ENCODE measurements at regions not wholly inside any gene's neighbourhood (a gene's known extent, or its start where the extent isn't known, plus 50 kb on each side); places are given as distances from the start of the nearest gene placed in this dataset.
A peak's percentile ranks its signal among the peaks of the same experiment; 100 is the strongest.

DNA sequence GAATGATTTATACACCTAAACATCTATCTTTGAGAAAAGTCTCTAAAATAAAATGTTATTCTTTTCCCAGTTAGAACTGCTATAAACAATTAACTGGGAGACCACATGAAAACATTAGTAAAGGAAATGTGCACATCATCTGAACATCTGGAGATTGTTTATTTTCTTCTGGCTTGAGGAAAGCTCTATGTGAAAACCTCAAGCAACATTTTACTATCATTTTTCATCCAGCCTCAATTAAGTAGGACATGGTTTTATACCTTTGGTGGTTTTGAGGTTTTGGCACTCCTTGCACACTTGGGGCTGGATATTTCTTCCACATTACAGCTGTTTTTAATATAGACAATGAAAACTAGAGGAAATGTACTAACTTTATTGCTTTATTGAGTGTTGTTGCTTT is 609.5 kb upstream of the SLC8A1 start:
- DNase-seq (ENCODE audit: low read depth), result peak; percentile 18

GRCh38 chr2:41062336-41062735 is 610.4 kb upstream of the SLC8A1 start:
- DNase-seq (ENCODE audit: low read depth), result no peak

GRCh38 chr2:41066168-41066567 is 614.3 kb upstream of the SLC8A1 start:
- DNase-seq (ENCODE audit: low read depth), result no peak

DNA sequence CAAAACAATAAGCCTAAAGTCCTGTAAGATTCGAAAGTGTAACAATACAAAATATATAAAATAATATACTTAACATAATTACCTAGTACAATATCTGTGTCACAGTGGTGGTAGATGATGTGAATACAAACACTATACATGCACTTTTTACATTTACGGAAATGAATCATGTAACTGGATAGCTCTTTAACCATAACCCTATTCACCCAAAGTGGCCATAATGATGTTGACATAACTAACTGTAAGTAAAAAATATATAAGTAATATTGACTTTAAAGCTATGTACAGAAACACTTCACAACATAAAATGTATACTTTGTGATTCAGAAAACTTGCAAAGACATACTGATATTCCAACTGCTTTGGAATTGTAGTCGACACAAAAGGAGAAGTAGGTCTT is 616.9 kb upstream of the SLC8A1 start:
- no peak for DNase-seq (ENCODE audit: low read depth)

DNA sequence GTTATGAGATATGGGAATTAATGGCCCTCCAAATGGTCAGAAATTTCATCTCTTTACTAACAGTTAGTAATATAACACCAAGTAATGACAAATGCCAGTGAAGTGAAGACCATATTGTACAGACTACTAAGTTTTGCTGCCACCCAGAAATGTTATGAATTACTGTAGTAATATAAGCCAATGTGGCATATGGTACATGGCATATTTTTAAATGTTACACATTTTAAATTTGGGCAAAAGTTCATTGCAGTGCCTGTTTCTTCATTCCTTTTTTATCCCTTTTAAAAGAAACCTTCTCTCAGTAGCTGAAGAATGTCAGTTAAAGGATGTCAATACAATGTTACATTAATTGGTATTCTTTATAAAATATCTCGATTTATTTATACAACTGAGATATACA is 626.5 kb upstream of the SLC8A1 start:
- no peak for DNase-seq (ENCODE audit: low read depth)

- no peak for DNase-seq (ENCODE audit: low read depth)
Measured at GRCh38 chr2:41079011-41079410, 627.1 kb upstream of the SLC8A1 start.

- DNase-seq (ENCODE audit: low read depth), result no peak
Measured at GRCh38 chr2:41084321-41084720, 632.4 kb upstream of the SLC8A1 start.

DNA sequence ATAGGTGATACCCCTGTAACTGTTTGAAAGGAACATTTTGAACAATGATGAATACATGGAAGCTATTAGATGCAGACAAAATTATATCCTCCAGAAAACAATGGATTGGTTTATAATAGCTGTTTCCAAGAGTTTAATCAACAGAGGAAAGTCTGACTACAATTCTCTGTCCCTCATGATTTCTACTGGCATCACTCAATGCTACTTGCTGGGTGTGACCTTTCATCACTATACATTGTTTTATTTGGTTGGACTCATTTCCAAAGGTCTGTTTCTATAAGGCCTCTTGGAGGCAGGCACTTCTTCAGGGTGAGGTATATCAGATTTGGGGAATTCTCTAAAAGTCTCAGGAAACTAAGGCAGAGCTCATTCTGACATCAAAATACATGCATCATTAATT is 636.1 kb upstream of the SLC8A1 start:
- DNase-seq (ENCODE audit: low read depth), result no peak

DNA sequence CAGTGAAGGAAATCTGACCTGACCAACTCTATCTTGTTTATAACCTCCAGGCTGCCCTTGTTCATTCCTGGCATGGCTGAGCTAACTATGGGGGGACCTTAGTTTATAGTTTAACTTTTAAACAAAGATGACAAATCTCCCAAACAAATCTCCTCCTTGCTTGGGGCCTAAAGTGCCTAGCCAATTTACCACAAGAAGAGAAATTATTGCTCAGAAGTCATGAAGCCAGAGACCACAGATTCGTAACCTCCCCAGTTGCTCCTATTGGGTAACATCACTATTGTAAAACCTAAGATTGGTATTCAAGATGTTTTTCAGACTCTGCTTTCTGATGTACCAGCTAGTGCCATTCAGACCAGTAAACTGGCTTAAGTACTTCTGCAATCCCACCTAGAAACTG is 649.4 kb upstream of the SLC8A1 start:
- DNase-seq (ENCODE audit: low read depth), result peak; percentile 83

- no peak for DNase-seq (ENCODE audit: low read depth)
Measured at GRCh38 chr2:41109744-41110143, 657.9 kb upstream of the SLC8A1 start.

DNA sequence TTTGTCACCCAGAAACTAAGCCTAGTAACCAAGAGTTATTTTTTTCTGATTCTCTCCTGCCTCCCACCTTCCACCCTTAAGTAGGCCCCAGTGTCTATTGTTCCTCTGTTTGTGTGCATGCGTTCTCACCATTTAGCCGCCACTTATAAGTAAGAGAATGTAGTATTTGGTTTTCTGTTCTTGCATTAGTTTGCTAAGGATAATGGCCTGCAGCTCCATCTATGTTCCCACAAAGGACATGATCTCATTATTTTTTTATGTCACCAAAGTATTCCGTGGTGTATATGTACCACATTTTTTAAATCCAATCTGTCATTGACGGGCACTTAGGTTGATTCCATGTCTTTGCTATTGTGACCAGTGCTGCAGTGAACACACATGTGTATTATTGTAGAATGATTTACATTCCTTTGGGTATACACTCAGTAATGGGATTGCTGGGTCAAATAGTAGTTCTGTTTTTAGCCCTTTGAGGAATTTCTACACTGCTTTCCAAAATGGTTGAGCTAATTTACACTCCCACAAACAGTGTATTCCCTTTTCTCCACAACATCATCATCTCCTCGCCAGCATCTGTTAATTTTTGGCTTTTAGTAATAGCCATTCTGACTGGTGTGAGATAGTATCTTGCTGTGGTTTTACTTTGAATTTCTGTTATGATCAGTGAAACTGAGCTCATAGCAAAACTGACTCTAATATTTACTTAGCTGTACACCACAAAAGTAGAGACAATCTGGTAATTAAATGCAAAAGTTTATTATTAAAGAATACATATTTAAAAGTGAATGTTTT is 660.1 kb upstream of the SLC8A1 start:
- no peak for DNase-seq (ENCODE audit: low read depth)

GRCh38 chr2:41116106-41116797 is 664.4 kb upstream of the SLC8A1 start:
- no peak for DNase-seq (ENCODE audit: low read depth)

GRCh38 chr2:41119489-41119888 is 667.6 kb upstream of the SLC8A1 start:
- DNase-seq (ENCODE audit: low read depth), result no peak

- DNase-seq (ENCODE audit: low read depth), result no peak
Measured at GRCh38 chr2:41123341-41123740, 671.5 kb upstream of the SLC8A1 start.

DNA sequence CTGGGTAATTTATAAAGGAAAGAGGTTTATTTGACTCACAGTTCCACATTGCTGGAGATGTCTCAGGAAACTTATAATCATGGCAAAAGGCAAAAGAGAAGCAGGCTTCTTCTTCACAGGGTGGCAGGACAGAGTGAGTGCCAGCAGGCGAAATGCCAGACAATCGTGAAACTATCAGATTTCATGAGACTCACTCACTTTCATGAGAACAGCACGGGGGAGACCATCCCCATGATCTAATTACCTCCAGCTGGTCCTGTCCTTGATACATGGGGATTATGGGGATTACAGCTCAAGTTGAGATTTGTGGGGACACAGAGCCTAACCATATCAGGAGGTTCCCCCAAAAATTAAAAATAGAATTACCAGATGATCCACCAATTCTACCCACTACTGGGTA is 675.5 kb upstream of the SLC8A1 start:
- no peak for DNase-seq (ENCODE audit: low read depth)

DNA sequence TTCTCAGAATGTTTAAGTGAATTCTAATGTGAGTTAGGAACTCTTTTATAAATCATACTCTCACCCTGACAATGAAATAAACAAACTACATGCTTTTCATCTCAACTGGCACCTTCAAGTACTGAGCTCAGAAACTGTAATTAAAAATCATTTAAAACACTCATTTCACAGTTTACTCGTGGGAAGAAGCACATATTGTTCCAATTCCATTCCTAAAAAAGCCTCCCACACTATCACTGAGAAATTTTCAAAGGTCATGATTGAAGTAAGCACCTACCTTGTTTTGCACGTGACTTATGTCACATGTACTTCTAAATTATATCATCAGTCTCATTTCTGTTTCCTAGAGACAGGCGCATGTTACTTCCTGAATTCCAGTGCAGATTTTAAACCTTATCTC is 678.1 kb upstream of the SLC8A1 start:
- DNase-seq (ENCODE audit: low read depth), result no peak

DNA sequence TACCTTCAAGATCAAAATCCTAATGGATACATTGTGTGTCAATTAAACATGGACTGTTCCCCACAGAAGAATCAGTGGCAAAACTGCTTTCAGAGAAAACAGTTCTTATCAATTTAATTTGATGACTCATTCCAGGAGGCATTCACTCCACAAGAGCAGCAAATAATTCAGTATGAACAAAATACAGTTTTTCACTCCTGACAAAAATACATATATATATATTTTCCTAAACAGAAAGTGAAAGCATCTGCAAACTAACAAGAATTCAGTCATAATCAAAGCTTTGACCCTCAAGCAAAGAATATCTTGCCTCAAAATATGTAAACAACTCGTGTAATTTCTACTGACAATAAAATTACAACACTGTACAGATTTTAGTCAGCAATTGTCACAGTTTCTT is 685.1 kb upstream of the SLC8A1 start:
- peak; percentile 37 for DNase-seq (ENCODE audit: low read depth)

- DNase-seq (ENCODE audit: low read depth), result no peak
Measured at GRCh38 chr2:41141146-41141791, 689.4 kb upstream of the SLC8A1 start.

GRCh38 chr2:41142478-41142877 is 690.6 kb upstream of the SLC8A1 start:
- DNase-seq (ENCODE audit: low read depth), result no peak

GRCh38 chr2:41145066-41145465 is 693.2 kb upstream of the SLC8A1 start:
- DNase-seq (ENCODE audit: low read depth), result no peak

GRCh38 chr2:41149054-41149453 is 697.2 kb upstream of the SLC8A1 start:
- no peak for DNase-seq (ENCODE audit: low read depth)

DNA sequence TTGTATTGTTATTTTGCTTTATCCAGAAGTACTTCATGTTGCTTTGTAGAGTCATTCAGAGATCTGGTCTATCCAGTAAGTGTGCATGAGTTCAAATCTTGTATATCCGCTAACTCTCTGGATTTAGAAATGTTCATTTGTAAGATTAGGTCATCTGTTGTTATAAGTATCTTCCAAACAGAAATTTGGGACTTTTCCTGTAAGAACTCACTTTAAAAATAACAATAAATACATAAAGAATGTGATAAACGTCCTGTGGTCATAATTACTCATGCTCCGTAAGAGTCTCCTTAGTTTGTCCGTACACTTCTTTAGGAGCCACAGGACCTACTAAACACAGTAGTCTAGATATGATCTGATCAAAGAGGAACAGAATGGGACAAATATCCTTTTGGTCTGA is 699.9 kb upstream of the SLC8A1 start:
- DNase-seq (ENCODE audit: low read depth), result no peak

DNA sequence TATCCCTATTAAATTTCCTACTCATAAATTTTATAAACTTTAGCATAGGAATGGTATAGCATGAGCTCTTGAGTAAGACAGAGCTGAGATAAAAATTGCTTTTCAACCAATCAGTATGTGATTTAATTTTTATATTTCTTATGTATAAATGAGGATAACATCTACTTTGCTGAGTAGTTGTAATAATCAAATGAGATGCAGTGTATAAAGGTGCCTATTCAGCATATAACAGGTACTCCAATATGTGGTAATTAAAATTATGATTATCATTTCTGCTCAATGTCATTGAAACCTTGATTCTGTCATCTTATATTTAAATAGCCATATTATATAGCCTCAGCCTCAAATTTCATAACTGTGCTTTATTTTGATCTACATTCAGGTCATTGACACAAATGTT is 700.4 kb upstream of the SLC8A1 start:
- no peak for DNase-seq (ENCODE audit: low read depth)

All from renal cortical epithelial cell (primary cell).